GM18907 (cell line): ENCODE measurements at regions not wholly inside any gene's neighbourhood (a gene's known extent, or its start where the extent isn't known, plus 50 kb on each side); places are given as distances from the start of the nearest gene placed in this dataset.
"Not testable (repeated sequence)": the region's sequence is repeated elsewhere in the genome, so short reads cannot be mapped to it uniquely, and the experiment has no call there.

ENCODE experiments used
- ATAC-seq: cut with Tn5 transposase; IDR thresholded peaks from one replicate; pipeline ENCODE4 v1.9.1; 2021; ENCODE audit warnings: mild to moderate bottlenecking, moderate library complexity; ENCODE audit not compliant: unreplicated experiment

DNA sequence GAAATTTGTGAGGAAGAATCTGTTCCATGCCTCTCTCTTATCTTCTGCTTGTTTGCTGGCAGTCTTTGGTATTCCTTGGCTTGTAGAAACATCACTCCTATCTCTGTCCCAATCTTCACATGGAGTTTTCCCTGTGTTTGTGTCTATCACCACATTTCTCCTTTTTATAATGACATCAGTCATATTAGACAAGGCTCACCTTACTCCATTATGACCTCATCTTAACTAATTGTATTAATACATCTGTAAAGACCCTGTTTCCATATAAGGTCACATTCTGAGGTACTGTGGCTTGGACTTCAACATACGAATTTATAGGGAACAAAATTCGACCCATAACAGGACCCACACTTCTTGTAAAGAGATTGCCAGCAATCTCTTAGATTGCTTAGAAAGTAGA, 72.3 kb upstream of the POGK start:
- ATAC-seq, result no peak

DNA sequence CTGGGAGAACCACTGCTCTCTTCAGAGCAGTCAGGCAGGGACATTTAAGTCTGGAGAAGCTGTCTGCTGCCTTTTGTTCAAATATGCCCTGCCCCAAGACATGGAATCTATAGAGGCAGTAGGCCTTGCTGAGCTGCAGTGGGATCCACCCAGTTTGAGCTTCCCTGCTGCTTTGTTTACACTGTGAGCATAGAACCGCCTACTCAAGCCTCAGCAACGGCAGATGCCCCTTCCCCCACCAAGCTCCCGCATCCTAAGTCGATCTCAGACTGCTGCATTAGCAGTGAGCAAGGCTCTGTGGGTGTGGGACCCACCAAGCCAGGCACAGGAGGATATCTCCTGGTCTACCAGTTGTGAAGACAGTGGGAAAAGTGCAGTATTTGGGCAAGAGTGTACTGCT, 54.6 kb upstream of the POGK start:
- not testable (repeated sequence) for ATAC-seq

DNA sequence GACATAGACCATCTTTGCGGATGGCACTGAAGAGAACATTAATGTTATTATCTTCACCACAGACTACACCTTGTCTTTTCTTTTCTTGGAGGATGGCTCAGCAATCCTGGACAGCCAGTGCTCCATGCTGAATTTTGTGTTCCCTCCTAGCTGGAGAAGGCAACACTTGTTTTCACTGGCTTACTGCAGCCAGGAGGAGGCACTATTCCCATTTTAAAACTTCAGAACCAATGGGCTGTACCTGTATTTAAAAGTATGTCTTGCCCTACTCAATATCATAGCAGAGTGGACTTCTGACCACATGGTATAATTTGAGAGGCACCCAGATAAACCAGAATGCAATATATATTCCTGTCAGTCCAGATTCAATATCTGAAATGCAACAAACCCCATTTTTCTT, 53.3 kb upstream of the POGK start:
- ATAC-seq, result no peak

DNA sequence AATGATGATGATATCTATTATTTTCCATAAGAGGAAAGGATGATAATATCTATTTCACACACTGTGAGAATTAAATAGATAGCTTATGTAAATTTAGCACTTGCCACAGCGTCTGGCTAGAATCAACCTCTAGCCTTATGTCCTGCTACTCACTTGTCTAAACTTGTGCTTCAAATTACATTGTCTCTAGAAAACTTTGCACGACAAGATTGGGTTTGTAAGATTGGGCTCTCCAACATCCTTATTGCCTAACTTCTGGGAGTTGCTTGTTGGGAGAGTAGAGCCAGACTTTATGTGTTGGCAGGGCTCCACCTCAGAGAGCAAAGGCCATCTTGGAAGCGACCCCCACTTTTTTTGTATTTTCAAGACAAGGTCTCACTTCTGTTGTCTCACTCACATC, 50.0 kb upstream of the POGK start:
- ATAC-seq, result no peak
